ENCODE measurements at regions not wholly inside any gene's neighbourhood (a gene's known extent, or its start where the extent isn't known, plus 50 kb on each side); places are given as distances from the start of the nearest gene placed in this dataset.

DNA sequence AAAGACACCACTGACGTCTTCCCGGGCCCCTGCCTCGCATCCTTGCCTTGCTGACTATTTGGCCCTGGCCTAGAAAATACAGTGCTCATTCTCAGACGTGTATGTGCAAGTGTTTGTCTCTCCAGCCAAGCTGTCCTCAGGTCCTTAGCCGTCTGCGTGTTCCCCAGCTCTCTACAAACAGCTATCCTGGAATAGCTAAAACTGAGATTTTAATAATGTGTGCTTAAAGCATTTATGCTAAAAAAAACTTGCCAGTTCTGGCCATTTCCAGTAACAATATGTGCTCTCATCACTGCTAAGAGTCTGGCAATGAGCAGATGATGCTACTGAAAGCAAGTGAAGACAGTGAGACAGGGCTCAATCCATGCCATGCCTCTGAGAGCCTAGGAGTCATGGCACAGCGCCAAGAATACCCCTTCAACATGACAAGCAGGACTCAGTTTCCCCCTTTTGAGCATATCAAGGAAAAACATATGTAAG is 55.7 kb downstream of the IRF2BP2 start:
- DNase-seq: no peak

DNA sequence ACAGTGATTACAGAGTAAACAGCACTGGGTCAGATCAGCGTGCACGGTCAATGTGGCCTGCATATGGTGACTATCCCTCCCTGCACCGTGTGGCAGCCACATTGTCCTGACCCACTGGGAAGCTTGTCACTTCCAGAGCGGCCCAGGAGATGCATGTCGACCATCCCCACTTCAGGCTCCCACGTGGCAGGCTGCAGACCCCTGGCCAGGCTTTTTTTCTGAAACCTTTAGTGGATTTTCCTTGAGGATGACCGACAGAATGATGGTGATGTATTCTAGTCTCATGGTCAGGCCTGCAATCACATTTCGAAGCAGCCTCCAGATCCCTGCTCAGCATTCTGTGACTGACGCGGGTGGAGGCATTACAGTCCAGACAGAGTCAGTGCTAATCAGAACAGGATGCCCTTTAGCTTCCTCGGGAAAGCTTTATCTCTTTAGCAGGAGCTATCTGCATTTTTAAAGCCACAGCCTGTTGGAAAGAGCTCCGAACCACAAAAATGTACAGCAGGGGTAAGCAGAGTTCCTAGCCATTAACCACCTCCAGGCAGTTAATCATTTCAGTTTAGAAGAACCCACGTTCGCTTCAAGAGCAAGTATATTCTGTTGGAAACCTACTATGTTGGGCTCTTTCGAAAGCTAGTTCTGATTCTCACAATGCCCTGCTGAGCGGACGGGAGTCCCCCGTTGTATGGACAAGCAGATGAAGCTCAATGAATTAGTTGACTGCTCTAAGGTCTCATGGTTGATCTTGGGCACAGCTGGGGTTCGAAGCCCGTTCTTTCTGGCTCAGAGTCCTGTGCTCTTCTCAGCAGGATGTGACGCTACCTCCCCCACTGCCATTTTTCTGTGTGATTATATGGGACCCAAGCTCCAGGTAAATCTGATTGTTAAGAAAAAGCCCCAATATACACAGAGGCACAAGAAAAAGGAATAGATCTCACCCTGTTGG is 56.5 kb downstream of the IRF2BP2 start:
- DNase-seq: no peak

- DNase-seq: no peak
Observed at GRCh38 chr1:234551032-234551378, 59.0 kb downstream of the IRF2BP2 start.

GRCh38 chr1:234550341-234551031 is 59.5 kb downstream of the IRF2BP2 start:
- DNase-seq: no peak

DNA sequence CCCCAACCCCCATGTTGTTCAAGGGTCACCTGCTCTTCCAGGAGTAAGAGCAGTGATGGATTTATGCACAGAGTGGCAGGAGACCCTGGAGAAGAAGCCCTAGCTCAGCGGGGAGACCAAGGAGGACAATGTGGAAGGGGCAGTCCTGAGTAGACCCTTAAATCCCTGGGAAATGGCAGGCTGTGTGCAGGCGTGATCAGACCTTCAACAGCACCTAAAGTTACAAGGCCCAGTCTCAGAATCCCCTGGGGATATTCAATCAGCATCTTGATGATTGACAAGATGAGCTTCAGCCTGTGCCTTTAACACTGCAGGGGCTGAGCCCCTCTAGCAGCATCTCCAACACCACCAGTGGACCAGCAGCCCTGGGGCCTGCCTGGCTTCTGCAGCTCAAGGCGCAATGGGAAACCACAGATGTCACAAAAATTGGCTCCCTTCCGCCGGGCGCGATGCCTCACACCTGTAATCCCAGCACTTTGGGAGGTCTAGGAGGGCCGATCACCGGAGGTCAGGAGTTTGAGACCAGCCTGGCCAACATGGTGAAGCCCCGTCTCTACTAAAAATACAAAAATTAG is 60.4 kb downstream of the IRF2BP2 start:
- DNase-seq: no peak

DNA sequence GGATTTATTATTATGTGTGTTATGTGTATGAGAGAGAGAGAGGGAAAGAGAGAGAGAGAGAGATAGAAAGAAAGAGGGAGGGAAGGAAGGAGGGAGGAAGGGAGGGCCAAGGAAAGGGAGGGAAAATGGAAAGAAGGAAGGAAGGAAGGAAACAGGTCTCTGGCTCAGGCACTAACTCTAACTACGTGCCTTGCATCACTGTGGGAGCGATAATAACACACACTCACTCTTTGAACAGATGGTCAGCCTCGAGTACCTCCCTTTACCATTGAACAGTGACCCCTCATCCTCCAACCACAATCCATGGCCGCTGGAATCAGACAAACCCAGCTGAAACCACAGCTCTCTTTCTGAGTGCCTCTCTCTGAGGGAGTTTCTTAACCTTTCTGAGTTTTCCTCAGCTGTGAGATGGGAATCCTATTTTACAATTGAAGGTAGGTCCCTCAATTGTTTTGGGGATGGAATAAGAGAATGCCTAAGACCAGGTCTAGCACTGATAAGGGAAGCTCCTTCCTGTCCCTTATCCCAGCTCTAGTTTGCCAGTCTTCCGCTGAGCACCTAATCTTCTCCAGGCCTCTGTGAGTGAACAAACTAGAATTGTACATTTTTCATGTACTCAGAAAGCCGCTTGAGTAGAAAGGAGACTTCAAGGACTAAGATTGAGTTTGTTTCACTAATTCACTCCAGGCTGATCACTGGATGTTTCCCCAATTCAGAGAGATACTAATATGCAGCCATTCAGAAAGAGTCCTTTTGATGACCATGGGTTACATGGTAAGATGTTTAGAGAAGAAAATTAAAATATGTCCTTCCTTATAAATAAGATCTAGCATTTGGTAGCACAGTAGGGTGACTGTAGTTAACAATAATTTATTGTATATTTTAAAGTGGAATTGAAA is 62.8 kb downstream of the IRF2BP2 start:
- no peak for DNase-seq

DNA sequence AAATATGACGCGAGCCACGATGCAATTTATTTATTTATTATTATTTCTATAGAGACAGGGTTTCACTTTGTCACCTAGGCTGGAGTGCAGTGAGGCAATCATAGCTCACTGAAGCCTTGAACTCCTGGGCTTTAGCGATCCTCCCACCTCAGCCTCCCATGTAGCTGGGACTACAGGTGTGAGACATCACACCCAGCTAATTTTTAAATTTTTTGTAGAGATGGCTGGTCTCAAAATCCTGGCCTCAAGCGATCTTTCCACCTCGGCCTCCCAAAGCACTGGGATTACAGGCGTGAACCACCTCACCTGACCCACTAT is 63.6 kb downstream of the IRF2BP2 start:
- DNase-seq: no peak

GRCh38 chr1:234545517-234546386 is 64.2 kb downstream of the IRF2BP2 start:
- no peak for DNase-seq

DNA sequence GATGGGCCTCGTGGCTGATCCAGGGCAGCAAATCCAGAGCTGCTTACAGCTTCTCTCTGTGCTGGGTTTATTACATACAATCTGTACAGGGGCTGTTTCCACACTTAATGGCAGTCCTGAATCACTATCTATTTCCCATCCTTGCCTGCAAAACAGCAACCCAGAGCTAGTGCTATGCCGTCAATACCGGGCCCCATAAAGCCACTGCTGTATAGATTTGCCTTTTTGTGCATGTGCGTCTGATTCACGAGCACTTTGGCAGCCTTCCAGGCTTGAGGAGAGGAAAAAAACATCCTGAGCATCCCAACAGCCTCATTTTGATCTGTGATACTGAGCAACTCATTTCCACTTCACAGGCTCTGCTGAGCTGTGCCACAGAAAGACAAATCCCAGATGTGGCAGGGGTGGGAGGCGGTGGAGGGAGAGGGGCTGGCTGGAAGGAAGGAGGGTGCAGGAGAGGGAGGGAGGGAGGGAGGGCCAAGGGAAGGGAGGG is 65.2 kb upstream of the TARBP1 start:
- DNase-seq: peak; percentile 91

GRCh38 chr1:234543442-234544086 is 64.6 kb upstream of the TARBP1 start:
- DNase-seq: no peak

DNA sequence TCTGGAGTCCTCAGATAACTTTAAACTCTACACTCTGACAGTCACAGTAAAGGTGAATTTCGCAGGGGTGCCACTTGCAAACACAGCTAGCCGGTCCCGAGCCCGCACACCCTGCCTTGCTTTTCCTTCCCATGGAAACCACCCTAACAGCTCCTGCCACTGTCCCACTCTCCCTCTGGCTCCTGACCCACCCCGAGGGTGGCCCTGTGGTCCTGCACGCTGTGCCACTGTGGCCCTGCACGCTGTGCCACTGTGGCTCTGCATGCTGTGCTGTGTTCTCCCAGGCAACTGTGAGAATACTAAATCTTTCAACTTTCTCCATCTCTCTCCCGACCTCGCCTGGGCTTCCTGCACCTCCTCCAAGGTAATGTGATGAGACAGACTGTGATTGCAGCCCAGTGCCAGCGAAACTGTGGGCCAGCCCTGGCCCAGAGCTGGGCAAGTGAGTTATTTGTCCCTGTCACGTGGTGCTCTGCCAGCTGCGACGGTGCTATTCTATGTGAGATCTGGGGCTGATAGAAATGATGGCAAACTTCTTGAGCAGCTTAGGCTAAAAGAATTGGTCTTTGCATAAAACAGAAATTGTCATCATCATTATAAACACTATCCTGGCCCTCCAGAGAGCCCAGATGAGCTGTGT is 63.4 kb upstream of the TARBP1 start:
- DNase-seq: no peak

- no peak for DNase-seq
Observed at GRCh38 chr1:234541286-234541975, 62.5 kb upstream of the TARBP1 start.

- no peak for DNase-seq
Observed at GRCh38 chr1:234540404-234540762, 61.4 kb upstream of the TARBP1 start.

- DNase-seq: no peak
Observed at GRCh38 chr1:234539666-234540403, 60.9 kb upstream of the TARBP1 start.

- no peak for DNase-seq
Observed at GRCh38 chr1:234538930-234539649, 60.1 kb upstream of the TARBP1 start.

DNA sequence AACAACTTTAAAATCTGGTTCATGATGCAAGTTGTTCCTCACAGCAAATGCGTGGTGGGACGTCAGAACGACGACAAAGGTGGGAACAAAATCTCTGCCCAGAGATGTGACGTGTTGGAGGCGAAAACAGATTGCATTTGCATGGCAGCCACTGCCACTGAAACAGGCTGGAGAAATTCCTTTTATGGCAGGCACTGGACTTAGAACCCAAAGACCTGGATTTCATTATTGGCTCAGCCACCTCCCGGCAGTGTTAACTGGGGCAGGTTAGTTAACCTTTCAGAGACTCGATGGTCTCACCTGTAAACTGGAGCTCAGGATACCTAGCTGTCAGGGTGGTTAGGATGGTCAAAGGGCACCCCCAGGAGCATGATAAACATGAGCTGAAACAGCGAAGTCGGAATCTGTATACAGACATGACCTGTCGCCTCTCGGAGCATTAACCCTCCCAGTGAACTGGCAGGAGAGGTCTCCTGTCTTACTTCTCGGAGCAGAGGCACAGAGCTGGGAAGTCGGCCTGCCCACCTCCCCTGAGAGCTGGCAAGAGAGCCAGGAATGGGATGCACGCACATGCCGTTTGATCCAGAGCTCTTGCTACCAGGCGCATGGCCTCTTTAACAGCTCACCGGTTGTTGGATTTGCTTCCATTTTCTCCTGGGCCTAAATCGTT is 59.2 kb upstream of the TARBP1 start:
- no peak for DNase-seq

- no peak for DNase-seq
Observed at GRCh38 chr1:234537236-234537635, 58.3 kb upstream of the TARBP1 start.

- DNase-seq: no peak
Observed at GRCh38 chr1:234536741-234537140, 57.8 kb upstream of the TARBP1 start.
